Transverse colon (tissue), 4 donors: ENCODE measurements at regions not wholly inside any gene's neighbourhood (a gene's known extent, or its start where the extent isn't known, plus 50 kb on each side); places are given as distances from the start of the nearest gene placed in this dataset.

Source experiments
- DNase-seq: peaks from one replicate; pipeline ENCODE4 v3.0.0-alpha.2; 2019
- H3K27ac ChIP-seq, 4 donors: fragments of 200-600 bp; sonication (generic); 2 replicates each; pipeline ENCODE4 v1.5.1; 2016 to 2018; ENCODE audit warnings: inconsistent platforms in 4 of 4
- H3K27me3 ChIP-seq: fragments of 200-600 bp; sonication (generic); 2 replicates; pipeline ENCODE4 v1.5.1; 2017; ENCODE audit warnings: inconsistent platforms
- H3K36me3 ChIP-seq, 4 donors: fragments of 200-600 bp; sonication (generic); 2 replicates each; pipeline ENCODE4 v1.5.1; 2017 to 2019; ENCODE audit warnings: inconsistent platforms in 4 of 4
- H3K4me1 ChIP-seq, 4 donors: fragments of 200-600 bp; sonication (generic); 2 replicates each; pipeline ENCODE4 v1.5.1; 2017 to 2020; ENCODE audit warnings: inconsistent platforms in 4 of 4
- H3K4me3 ChIP-seq, 4 donors: fragments of 200-600 bp; sonication (generic); 1 replicate in 1 of 4; 2 replicates in 3 of 4; pipeline versions ENCODE4 v1.5.1 to v1.6.1; 2017 to 2019; ENCODE audit warnings: inconsistent platforms in 4 of 4
- H3K9me3 ChIP-seq, 2 donors: fragments of 200-600 bp; sonication (generic); 2 replicates each; pipeline ENCODE4 v1.5.1; 2017 to 2019; ENCODE audit warnings: inconsistent platforms in 2 of 2
- CTCF ChIP-seq, 5 experiments: fragments of 200-600 bp in 3 of 5; fragments of 450-650 bp in 2 of 5; sonication (generic) in 3 of 5; IDR thresholded peaks; 1 replicate in 2 of 5; 2 replicates in 3 of 5; pipeline ENCODE4 v1.5.1; 2016 to 2017; ENCODE audit warnings: antibody characterized with exemption in 5 of 5, inconsistent platforms in 3 of 5, mild to moderate bottlenecking in 2 of 5, moderate library complexity in 1 of 5
- EP300 ChIP-seq: sonication (generic); formaldehyde crosslinking; IDR thresholded peaks from one replicate; pipeline ENCODE4 v1.6.1; 2017; ENCODE audit warnings: antibody characterized with exemption, low read depth
- POLR2A ChIP-seq: fragments of 450-650 bp; IDR thresholded peaks from one replicate; pipeline ENCODE4 v1.6.1; 2016; ENCODE audit warnings: antibody characterized with exemption, mild to moderate bottlenecking, moderate library complexity
- POLR2AphosphoS5 ChIP-seq, 3 donors: sonication (generic); formaldehyde crosslinking; IDR thresholded peaks; one replicate each; pipeline ENCODE4 v1.6.1; 2016; ENCODE audit warnings: antibody characterized with exemption in 3 of 3
- WGBS, 2 donors: methylation state at CpG; one replicate each; pipeline ENCODE4 v1.1.5; 2018; ENCODE audit warnings: low coverage in 1 of 2; 5-methylcytosine and 5-hydroxymethylcytosine counted together
- in situ Hi-C, 4 donors: fragments of 200-750 bp; cut with MboI; loops; one replicate each; pipeline versions ENCODE4 v1.15.0 to v1.15.1; 2017; ENCODE audit warnings: low sequenced_read_pairs in 3 of 4, low pct_ligation_motif_present in 1 of 4, low pct_unique_long_range_greater_than_20kb in 1 of 4
- intact Hi-C: fragments of 100-400 bp; cut with DNase I; formaldehyde crosslinking; loops from one replicate; pipeline ENCODE4 v1.15.1; 2023; ENCODE audit warnings: low total_unique reads

GRCh38 chr10:32123021-32123420 lies 66.8 kb upstream of the KIF5B start:
- WGBS, 2 donors: 88 to 100% methylated on average over 1 to 4 of the region's 4 CpGs
- H3K9me3 ChIP-seq: peaks cover 0 to 3% of the 10 kb centered on the region in 2 donors
- no peaks in the 10 kb centered on the region for H3K27me3 ChIP-seq
- no peaks in the 10 kb centered on the region for H3K36me3 ChIP-seq
- DNase-seq: no peak
- H3K4me1 ChIP-seq: peaks cover 0 to 2% (median under 1%) of the 10 kb centered on the region in 4 donors
- no peak overlapping the region for H3K27ac ChIP-seq
- no peak for TF ChIP-seq POLR2A
- TF ChIP-seq POLR2AphosphoS5 (IDR thresholded peaks at IDR 0.05): no peak
- TF ChIP-seq EP300: no peak
- TF ChIP-seq CTCF (IDR thresholded peaks at IDR 0.05): no peak
- in situ Hi-C loops: no loop called here
- intact Hi-C loops: no loop called here
- H3K4me3 ChIP-seq: no peak overlapping the region

- Histone ChIP-seq H3K9me3 (peaks cover 0 to 3% of the 10 kb centered on the region in 2 donors), H3K36me3 (no peaks in the 10 kb centered on the region), H3K27me3 (no peaks in the 10 kb centered on the region), H3K4me3 (no peak overlapping the region), H3K4me1 (no peaks in the 10 kb centered on the region), H3K27ac (no peak overlapping the region)
- no peak for TF ChIP-seq POLR2AphosphoS5 (IDR thresholded peaks at IDR 0.05)
- TF ChIP-seq POLR2A: no peak
- no peak for TF ChIP-seq EP300
- no peak for TF ChIP-seq CTCF (IDR thresholded peaks at IDR 0.05)
- in situ Hi-C loops: no loop called here
- intact Hi-C loops: no loop called here
- WGBS, 2 donors: 65% methylated on average over 4 of the region's 4 CpGs; no CpG with 5 or more reads in 1 of the 2 donors
- no peak for DNase-seq
These were observed 65.4 kb upstream of the KIF5B start for GRCh38 chr10:32121648-32122047.

GRCh38 chr10:32120147-32120546 lies 63.9 kb upstream of the KIF5B start:
- intact Hi-C loops: no loop called here
- no peak overlapping the region for H3K4me3 ChIP-seq

GRCh38 chr10:32114508-32114907 lies 58.3 kb upstream of the KIF5B start:
- H3K27ac ChIP-seq: peak overlapping the region in 1 of 4 donors; percentile 50
- H3K9me3 ChIP-seq: no peaks in the 10 kb centered on the region
- in situ Hi-C loops (no loop called here), intact Hi-C loops (no loop called here)
- H3K4me1 ChIP-seq: peaks cover 0 to 6% (median 3%) of the 10 kb centered on the region in 4 donors
- DNase-seq: no peak
- no peaks in the 10 kb centered on the region for H3K27me3 ChIP-seq
- TF ChIP-seq CTCF (IDR thresholded peaks at IDR 0.05): no peak
- no peak for TF ChIP-seq POLR2AphosphoS5 (IDR thresholded peaks at IDR 0.05)
- no peak for TF ChIP-seq POLR2A
- TF ChIP-seq EP300: no peak
- WGBS, 2 donors: 0% methylated on average over 1 of the region's 1 CpG
- no peaks in the 10 kb centered on the region for H3K36me3 ChIP-seq
- no peak overlapping the region for H3K4me3 ChIP-seq

More at GRCh38 chr10:32120147-32120546, 63.9 kb upstream of the KIF5B start:
- Histone ChIP-seq H3K9me3 (peaks cover 0 to 3% of the 10 kb centered on the region in 2 donors), H3K36me3 (no peaks in the 10 kb centered on the region), H3K27ac (no peak overlapping the region), H3K27me3 (no peaks in the 10 kb centered on the region), H3K4me1 (no peaks in the 10 kb centered on the region)
- WGBS, 2 donors: 89 to 100% methylated on average over 2 to 3 of the region's 3 CpGs
- TF ChIP-seq POLR2AphosphoS5 (IDR thresholded peaks at IDR 0.05): no peak
- no peak for TF ChIP-seq EP300
- TF ChIP-seq CTCF (IDR thresholded peaks at IDR 0.05): no peak
- TF ChIP-seq POLR2A: no peak
- no peak for DNase-seq
- in situ Hi-C loops: no loop called here
